CD4-positive, alpha-beta memory T cell (primary cell): ENCODE measurements at regions not wholly inside any gene's neighbourhood (a gene's known extent, or its start where the extent isn't known, plus 50 kb on each side); places are given as distances from the start of the nearest gene placed in this dataset.
A peak's percentile ranks its signal among the peaks of the same experiment; 100 is the strongest.
"Not testable (repeated sequence)": the region's sequence is repeated elsewhere in the genome, so short reads cannot be mapped to it uniquely, and the experiment has no call there.

Experiments
- CTCF ChIA-PET: fragments of 350-600 bp; sonication (Branson Sonifier 250); formaldehyde crosslinking; loops from one replicate; lab custom pipeline; 2021; ENCODE audit warnings: inconsistent platforms; ENCODE audit not compliant: partially characterized antibody; lab: Charles Lee
- POLR2A ChIA-PET: fragments of 350-600 bp; sonication (Branson Sonifier 250); formaldehyde crosslinking; loops from one replicate; lab custom pipeline; 2021; ENCODE audit not compliant: partially characterized antibody; lab: Charles Lee
- DNase-seq, 5 donors: peaks; one replicate each; pipeline versions ENCODE4 v3.0.0 to v3.0.0-alpha.2; 2020 to 2022; ENCODE audit warnings: mixed read lengths in 1 of 5
- H3K27ac ChIP-seq: one replicate; pipeline ENCODE4 v1.7.0; 2013; ENCODE audit warnings: low read depth, low read length
- H3K27me3 ChIP-seq: 2 replicates; pipeline ENCODE4 v1.7.0; 2013; ENCODE audit warnings: mild to moderate bottlenecking, low read length, moderate library complexity; ENCODE audit not compliant: insufficient read depth
- H3K36me3 ChIP-seq: 2 replicates; pipeline ENCODE4 v1.7.0; 2013; ENCODE audit warnings: mild to moderate bottlenecking, low read length, moderate library complexity; ENCODE audit not compliant: insufficient read depth
- H3K4me1 ChIP-seq: 2 replicates; pipeline ENCODE4 v1.7.0; 2013; ENCODE audit warnings: mild to moderate bottlenecking, low read length, moderate library complexity; ENCODE audit not compliant: insufficient read depth
- H3K4me3 ChIP-seq, 2 donors: one replicate each; pipeline ENCODE4 v1.7.0; 2013; ENCODE audit warnings: low read length in 2 of 2, mild to moderate bottlenecking in 1 of 2
- H3K9me3 ChIP-seq, 2 donors: one replicate each; pipeline ENCODE4 v1.7.0; 2013; ENCODE audit warnings: low read length in 2 of 2, control low read depth in 1 of 2; ENCODE audit not compliant: control insufficient read depth in 1 of 2
- H3K27ac Mint-ChIP-seq, 7 donors: one replicate each; pipeline ENCODE4 v1.8.0; 2020 to 2021; ENCODE audit warnings: mixed read lengths in 7 of 7, mild to moderate bottlenecking in 6 of 7, inconsistent platforms in 3 of 7, moderate library complexity in 3 of 7
- H3K27me3 Mint-ChIP-seq, 2 donors: one replicate each; pipeline ENCODE4 v1.8.0; 2020 to 2021; ENCODE audit warnings: mixed read lengths in 2 of 2
- H3K36me3 Mint-ChIP-seq, 2 donors: one replicate each; pipeline ENCODE4 v1.8.0; 2020 to 2021; ENCODE audit warnings: mixed read lengths in 2 of 2, inconsistent platforms in 1 of 2, mild to moderate bottlenecking in 1 of 2
- H3K4me1 Mint-ChIP-seq, 4 donors: one replicate each; pipeline ENCODE4 v1.8.0; 2020 to 2021; ENCODE audit warnings: mixed read lengths in 4 of 4, mild to moderate bottlenecking in 1 of 4
- H3K4me3 Mint-ChIP-seq, 8 donors: one replicate each; pipeline ENCODE4 v1.8.0; 2020 to 2021; ENCODE audit warnings: mixed read lengths in 8 of 8, mild to moderate bottlenecking in 7 of 8, moderate library complexity in 6 of 8, inconsistent platforms in 3 of 8
- H3K9me3 Mint-ChIP-seq, 8 donors: one replicate each; pipeline ENCODE4 v1.8.0; 2020 to 2021; ENCODE audit warnings: mixed read lengths in 8 of 8, mild to moderate bottlenecking in 5 of 8, inconsistent platforms in 3 of 8, moderate library complexity in 1 of 8
- intact Hi-C: fragments of 100-400 bp; cut with micrococcal nuclease; formaldehyde crosslinking; loops from one replicate; pipeline ENCODE4 v1.15.1; 2023

- Mint-ChIP-seq H3K4me3 (no peak overlapping the region), H3K9me3 (no peaks in the 10 kb centered on the region), H3K4me1 (no peaks in the 10 kb centered on the region), H3K36me3 (no peaks in the 10 kb centered on the region), H3K27me3 (peaks cover 3 to 8% of the 10 kb centered on the region in 2 donors), H3K27ac (no peak overlapping the region)
- H3K36me3 ChIP-seq, result no peaks in the 10 kb centered on the region
- CTCF ChIA-PET, result interaction anchor here (0.7 kb wide), 1 partner anchor 571 kb away, joined by 4 read pairs; no protein-coding TSS in a partner anchor
- no peak for DNase-seq
- no peak overlapping the region for H3K27ac ChIP-seq
- H3K4me3 ChIP-seq, result no peak overlapping the region
- H3K27me3 ChIP-seq, result peaks cover 3% of the 10 kb centered on the region
- POLR2A ChIA-PET, result no interaction called here
- intact Hi-C loops, result no loop called here
- no peaks in the 10 kb centered on the region for H3K9me3 ChIP-seq
- H3K4me1 ChIP-seq, result no peaks in the 10 kb centered on the region
These were observed 78.1 kb upstream of the PPP2R5C start for GRCh38 chr14:101683365-101683764.

DNA sequence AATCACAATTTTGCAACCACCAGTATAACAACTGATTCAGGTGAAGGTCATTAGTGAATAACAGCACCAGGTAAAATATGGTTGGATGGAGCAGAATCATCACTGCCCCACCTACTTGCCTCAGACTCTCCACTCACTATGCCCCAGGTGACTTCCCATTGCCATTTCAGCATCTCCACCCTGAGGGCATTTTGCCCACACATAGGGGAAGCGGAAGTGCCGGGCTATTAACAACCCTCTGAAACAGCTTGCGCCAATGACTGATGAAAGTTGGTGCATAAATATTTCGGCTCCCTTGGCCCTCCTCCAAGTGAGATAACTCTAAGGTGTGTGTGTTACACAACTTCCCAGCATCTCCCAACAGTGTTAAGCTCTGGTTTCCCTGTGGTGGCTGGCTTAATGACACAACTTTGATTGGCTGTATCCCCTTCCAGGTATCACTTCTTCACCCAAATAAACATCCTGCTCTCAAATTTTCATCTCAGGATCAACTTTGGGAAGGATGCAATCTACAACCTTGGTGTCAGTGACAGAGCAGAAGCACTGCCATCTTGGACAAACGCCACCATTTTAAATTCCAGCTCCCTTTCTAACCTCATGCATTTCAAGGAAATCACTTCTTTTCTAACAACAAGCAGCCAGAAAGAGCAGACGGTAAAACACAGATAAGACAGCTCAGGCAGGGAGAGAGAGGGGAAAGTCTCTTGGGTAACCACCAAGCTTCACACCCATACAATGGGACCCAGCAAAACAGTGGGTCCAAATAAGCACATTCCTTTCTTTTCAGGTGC lies 73.6 kb upstream of the PPP2R5C start:
- H3K9me3 Mint-ChIP-seq, result no peaks in the 10 kb centered on the region
- intact Hi-C loops, result no loop called here
- H3K4me1 Mint-ChIP-seq, result no peaks in the 10 kb centered on the region
- no peaks in the 10 kb centered on the region for H3K4me1 ChIP-seq
- no peak overlapping the region for H3K27ac ChIP-seq
- no peaks in the 10 kb centered on the region for H3K9me3 ChIP-seq
- H3K36me3 ChIP-seq, result no peaks in the 10 kb centered on the region
- H3K27me3 ChIP-seq, result peaks cover 3% of the 10 kb centered on the region
- H3K27me3 Mint-ChIP-seq, result peaks cover 3 to 10% of the 10 kb centered on the region in 2 donors
- no peak overlapping the region for H3K4me3 Mint-ChIP-seq
- ChIA-PET CTCF (no interaction called here), POLR2A (no interaction called here)
- no peak overlapping the region for H3K27ac Mint-ChIP-seq
- DNase-seq, result no peak
- no peaks in the 10 kb centered on the region for H3K36me3 Mint-ChIP-seq
- H3K4me3 ChIP-seq, result no peak overlapping the region

DNA sequence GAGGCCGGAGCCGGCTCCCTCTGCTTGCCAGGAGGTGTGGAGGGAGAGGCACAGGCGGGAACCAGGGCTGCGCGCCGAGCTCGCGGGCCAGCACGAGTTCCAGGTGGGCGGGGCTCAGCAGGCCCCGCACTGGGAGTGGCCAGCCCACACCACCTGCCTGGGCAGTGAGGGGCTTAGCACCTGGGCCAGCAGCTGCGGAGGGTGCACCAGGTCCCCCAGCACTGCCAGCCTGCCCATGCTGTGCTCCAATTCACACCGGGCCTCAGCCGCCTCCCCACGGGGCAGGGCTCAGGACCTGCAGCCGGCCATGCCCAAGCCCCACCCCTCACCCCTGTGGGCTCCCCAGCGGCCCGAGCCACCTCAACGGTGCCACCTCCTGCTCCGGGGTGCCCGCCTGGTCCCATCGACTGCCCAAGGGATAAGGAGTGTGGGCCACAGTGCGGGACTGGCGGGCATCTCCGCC lies 72.4 kb upstream of the PPP2R5C start:
- DNase-seq, result no peak
- CTCF ChIA-PET, result no interaction called here

DNA sequence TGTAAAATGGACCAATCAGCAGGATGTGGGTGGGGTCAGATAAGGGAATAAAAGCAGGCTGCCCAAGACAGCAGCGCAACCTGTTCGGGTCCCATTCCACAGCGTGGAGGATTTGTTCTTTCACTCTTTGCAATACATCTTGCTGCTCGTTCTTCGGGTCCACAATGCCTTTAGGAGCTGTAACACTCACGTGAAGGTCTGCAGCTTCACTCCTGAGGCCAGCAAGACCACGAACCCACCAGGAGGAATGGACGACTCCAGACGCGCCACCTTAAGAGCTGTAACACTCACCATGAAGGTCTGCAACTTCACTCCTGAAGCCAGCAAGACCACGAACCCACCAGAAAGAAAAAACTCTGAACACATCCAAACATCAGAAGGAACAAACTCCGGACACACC lies 71.5 kb upstream of the PPP2R5C start:
- H3K9me3 Mint-ChIP-seq, H3K4me1 ChIP-seq, H3K4me3 Mint-ChIP-seq, H3K27ac ChIP-seq, H3K4me1 Mint-ChIP-seq, CTCF ChIA-PET, H3K9me3 ChIP-seq, H3K27ac Mint-ChIP-seq, H3K36me3 Mint-ChIP-seq, POLR2A ChIA-PET, H3K27me3 Mint-ChIP-seq, H3K27me3 ChIP-seq, DNase-seq, H3K36me3 ChIP-seq, intact Hi-C loops, H3K4me3 ChIP-seq: not testable (repeated sequence)

More for the DNA sequence above, 72.4 kb upstream of the PPP2R5C start:
- Mint-ChIP-seq H3K9me3 (no peaks in the 10 kb centered on the region), H3K4me1 (no peaks in the 10 kb centered on the region), H3K4me3 (no peak overlapping the region), H3K27ac (no peak overlapping the region), H3K27me3 (peaks cover 2 to 7% of the 10 kb centered on the region in 2 donors), H3K36me3 (no peaks in the 10 kb centered on the region)
- H3K36me3 ChIP-seq, result no peaks in the 10 kb centered on the region
- POLR2A ChIA-PET, result no interaction called here
- H3K27me3 ChIP-seq, result peaks cover 3% of the 10 kb centered on the region
- H3K27ac ChIP-seq, result no peak overlapping the region
- H3K4me3 ChIP-seq, result no peak overlapping the region
- no peaks in the 10 kb centered on the region for H3K9me3 ChIP-seq
- intact Hi-C loops, result no loop called here
- no peaks in the 10 kb centered on the region for H3K4me1 ChIP-seq

DNA sequence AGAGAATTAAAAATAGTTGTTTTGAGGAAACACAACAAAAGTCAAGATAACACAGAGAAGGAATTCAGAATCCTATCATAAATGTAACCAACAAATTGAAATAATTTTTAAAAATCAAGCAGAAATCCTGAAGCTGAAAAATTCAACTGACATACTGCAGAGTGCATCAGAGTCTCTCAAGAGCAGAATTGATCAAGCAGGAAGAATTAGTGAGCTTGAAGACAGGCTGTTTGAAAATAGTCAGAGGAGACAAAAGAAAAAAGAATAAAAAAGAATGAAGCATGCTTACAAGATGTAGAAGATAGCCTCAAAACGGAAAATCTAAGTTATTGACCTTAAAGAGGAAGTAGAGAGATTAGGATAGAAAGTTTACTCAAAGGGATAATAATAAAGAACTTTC lies 65.8 kb upstream of the PPP2R5C start:
- H3K4me1 Mint-ChIP-seq, result no peaks in the 10 kb centered on the region
- peaks cover 0 to 5% of the 10 kb centered on the region in 2 donors for H3K36me3 Mint-ChIP-seq
- H3K27ac ChIP-seq, result no peak overlapping the region
- no peaks in the 10 kb centered on the region for H3K9me3 ChIP-seq
- H3K4me1 ChIP-seq, result no peaks in the 10 kb centered on the region
- H3K27ac Mint-ChIP-seq, result no peak overlapping the region
- H3K27me3 Mint-ChIP-seq, result peaks cover 1 to 9% of the 10 kb centered on the region in 2 donors
- no peak for DNase-seq
- no peak overlapping the region for H3K4me3 ChIP-seq
- H3K36me3 ChIP-seq, result no peaks in the 10 kb centered on the region
- ChIA-PET CTCF (no interaction called here), POLR2A (no interaction called here)
- H3K9me3 Mint-ChIP-seq, result peaks cover 0 to 24% (median 16%) of the 10 kb centered on the region in 8 donors
- no peak overlapping the region for H3K4me3 Mint-ChIP-seq
- H3K27me3 ChIP-seq, result no peaks in the 10 kb centered on the region
- intact Hi-C loops, result no loop called here

GRCh38 chr14:101704140-101704539 lies 57.4 kb upstream of the PPP2R5C start:
- H3K9me3 ChIP-seq, result no peaks in the 10 kb centered on the region
- H3K9me3 Mint-ChIP-seq, result peaks cover 0 to 1% (median 0%) of the 10 kb centered on the region in 8 donors
- H3K36me3 Mint-ChIP-seq, result no peaks in the 10 kb centered on the region
- no peak overlapping the region for H3K4me3 ChIP-seq
- no peaks in the 10 kb centered on the region for H3K27me3 ChIP-seq
- H3K4me1 ChIP-seq, result peaks cover 38% of the 10 kb centered on the region
- no peaks in the 10 kb centered on the region for H3K27me3 Mint-ChIP-seq
- DNase-seq, result peak in 4 of 5 donors; percentile 35 to 72 (median 53)
- H3K27ac ChIP-seq, result no peak overlapping the region
- H3K27ac Mint-ChIP-seq, result peak overlapping the region in 5 of 7 donors; percentile 15 to 88 (median 69)
- peak overlapping the region in 2 of 8 donors; percentile 37 to 47 for H3K4me3 Mint-ChIP-seq
- intact Hi-C loops, result no loop called here
- no peaks in the 10 kb centered on the region for H3K36me3 ChIP-seq
- ChIA-PET CTCF (interaction anchor here (1.2 to 1.3 kb wide), 2 partner anchors 67 to 1638 kb away, joined by 3 read pairs; no protein-coding TSS in a partner anchor), POLR2A (no interaction called here)
- H3K4me1 Mint-ChIP-seq, result peaks cover 23 to 44% (median 34%) of the 10 kb centered on the region in 4 donors

DNA sequence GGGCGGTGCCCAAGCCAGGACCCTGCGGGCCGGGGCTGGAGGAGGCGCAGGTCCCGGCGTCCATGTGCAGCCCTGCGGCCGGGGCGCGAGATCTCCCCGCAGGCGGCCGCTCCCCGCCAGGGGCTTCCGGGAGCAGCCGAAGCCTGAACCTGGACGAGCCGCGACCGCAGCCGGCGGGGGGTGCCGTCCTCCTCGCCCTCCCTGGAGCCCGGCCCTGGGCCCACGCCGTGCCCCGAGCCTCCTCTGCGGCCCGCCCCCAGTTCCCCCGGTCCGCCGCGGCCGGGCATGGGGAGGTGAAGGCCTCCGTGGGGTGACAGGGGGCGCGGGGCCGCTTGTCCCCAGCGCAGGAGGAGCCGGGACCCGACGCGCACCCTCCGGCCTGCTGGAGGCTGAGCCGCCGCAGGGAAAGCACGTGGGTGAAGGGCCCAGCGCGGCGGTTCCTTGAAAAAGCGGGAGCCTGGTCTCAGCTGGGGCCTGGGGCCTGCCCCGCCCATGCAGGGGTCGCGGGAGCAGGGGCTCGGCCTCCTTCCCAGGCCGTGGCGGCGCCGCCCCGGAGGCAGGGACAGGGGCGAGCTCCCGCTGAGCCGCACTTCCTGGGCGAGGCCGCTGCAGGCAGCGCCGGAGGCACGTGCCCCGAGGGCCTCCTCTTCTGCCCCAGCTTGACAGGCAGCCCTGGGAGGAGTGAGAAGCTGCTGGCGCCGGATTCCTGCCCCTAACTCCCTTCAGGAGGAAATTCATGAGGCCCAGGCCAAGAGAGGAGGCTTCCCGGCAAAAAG lies 55.6 kb upstream of the PPP2R5C start:
- ChIA-PET POLR2A (interaction anchor here (0.6 to 5.3 kb wide), 25 partner anchors 9 to 257 kb away, joined by 3 to 103 read pairs (median 8); partner anchors contain the start of gene PPP2R5C), CTCF (interaction anchor here (0.7 to 3.7 kb wide), 23 partner anchors 8 to 390 kb away, joined by 3 to 110 read pairs (median 7); no protein-coding TSS in a partner anchor)
- DNase-seq, result peak; percentile 67 to 76 (median 73)
- Mint-ChIP-seq H3K27me3 (no peaks in the 10 kb centered on the region), H3K36me3 (no peaks in the 10 kb centered on the region), H3K4me1 (peaks cover 23 to 50% (median 36%) of the 10 kb centered on the region in 4 donors), H3K4me3 (peak overlapping the region in 6 of 8 donors; percentile 74 to 86 (median 82)), H3K9me3 (peaks cover 0 to 1% (median 0%) of the 10 kb centered on the region in 8 donors), H3K27ac (peak overlapping the region; percentile 69 to 97 (median 90))
- Histone ChIP-seq H3K4me1 (peaks cover 46% of the 10 kb centered on the region), H3K9me3 (no peaks in the 10 kb centered on the region), H3K4me3 (peak overlapping the region in 1 of 2 donors; percentile 38), H3K27me3 (no peaks in the 10 kb centered on the region), H3K36me3 (no peaks in the 10 kb centered on the region), H3K27ac (peak overlapping the region; percentile 57)
- intact Hi-C loops, result loop anchor here (2.0 to 5.0 kb wide), 3 partner anchors 106 to 609 kb away; partner anchors contain the start of gene WDR20
